SK-N-SH treated with all-trans-retinoic acid at 6 μM for 48 hours (cell line): ENCODE measurements at regions not wholly inside any gene's neighbourhood (a gene's known extent, or its start where the extent isn't known, plus 50 kb on each side); places are given as distances from the start of the nearest gene placed in this dataset.

ENCODE experiments used
- ATAC-seq: fragments of 200-7000 bp; cut with Tn5 transposase; 3 replicates; pipeline ENCODE4 v1.9.1; 2020; ENCODE audit warnings: mild to moderate bottlenecking, moderate library complexity
- ARNTL ChIP-seq: fragments of 450-650 bp; formaldehyde crosslinking; IDR thresholded peaks from 2 replicates; pipeline ENCODE4 v1.5.0; 2020; ENCODE audit warnings: low read depth, mild to moderate bottlenecking, moderate library complexity, borderline replicate concordance
- BACH2 ChIP-seq: fragments of 250-450 bp; sonication (Bioruptor Pico); IDR thresholded peaks from 2 replicates; pipeline ENCODE4 v1.9.0; 2021; ENCODE audit warnings: mild to moderate bottlenecking, borderline replicate concordance
- CSDC2 ChIP-seq: fragments of 250-450 bp; sonication (Bioruptor Pico); IDR thresholded peaks from 2 replicates; pipeline ENCODE4 v1.5.0; 2020; ENCODE audit warnings: mild to moderate bottlenecking, moderate library complexity
- ESRRG ChIP-seq: fragments of 250-450 bp; sonication (Bioruptor Pico); IDR thresholded peaks from 2 replicates; pipeline ENCODE4 v1.6.1; 2021; ENCODE audit warnings: mild to moderate bottlenecking
- GLIS3 ChIP-seq: fragments of 250-450 bp; sonication (Bioruptor Pico); IDR thresholded peaks from 2 replicates; pipeline ENCODE4 v1.5.0; 2020; ENCODE audit warnings: mild to moderate bottlenecking, moderate library complexity
- ISL1 ChIP-seq: fragments of 250-450 bp; sonication (Bioruptor Pico); IDR thresholded peaks from 2 replicates; pipeline ENCODE4 v2.1.2; 2022; ENCODE audit warnings: mild to moderate bottlenecking, moderate library complexity
- OSR1 ChIP-seq: fragments of 250-450 bp; sonication (Bioruptor Pico); IDR thresholded peaks from 2 replicates; pipeline ENCODE4 v1.8.0; 2022; ENCODE audit warnings: moderate library complexity, mild to moderate bottlenecking, inconsistent platforms
- PPARA ChIP-seq: fragments of 250-450 bp; sonication (Bioruptor Pico); IDR thresholded peaks from 2 replicates; pipeline ENCODE4 v1.5.0; 2020; ENCODE audit warnings: mild to moderate bottlenecking, borderline replicate concordance
- RARB ChIP-seq: fragments of 250-450 bp; sonication (Bioruptor Pico); IDR thresholded peaks from 2 replicates; pipeline ENCODE4 v1.8.0; 2021; ENCODE audit warnings: mild to moderate bottlenecking, moderate library complexity
- SNAI2 ChIP-seq: fragments of 250-450 bp; sonication (Bioruptor Pico); IDR thresholded peaks from 2 replicates; pipeline ENCODE4 v1.5.0; 2020; ENCODE audit warnings: mild to moderate bottlenecking, moderate library complexity
- TCF4 ChIP-seq: fragments of 250-450 bp; sonication (Bioruptor Pico); IDR thresholded peaks from 2 replicates; pipeline ENCODE4 v1.8.0; 2021; ENCODE audit warnings: mild to moderate bottlenecking, moderate library complexity, borderline replicate concordance
- TOX ChIP-seq: fragments of 250-450 bp; sonication (Bioruptor Pico); IDR thresholded peaks from 2 replicates; pipeline ENCODE4 v1.8.0; 2021; ENCODE audit warnings: mild to moderate bottlenecking, moderate library complexity, borderline replicate concordance
- ZC3H10 ChIP-seq: fragments of 250-450 bp; sonication (Bioruptor Pico); IDR thresholded peaks from 2 replicates; pipeline ENCODE4 v1.5.1; 2021; ENCODE audit warnings: mild to moderate bottlenecking, moderate library complexity
- ZFP3 ChIP-seq: fragments of 250-450 bp; sonication (Bioruptor Pico); IDR thresholded peaks from 2 replicates; pipeline ENCODE4 v1.5.0; 2020; ENCODE audit warnings: mild to moderate bottlenecking, moderate library complexity
- ZFP30 ChIP-seq: fragments of 450-650 bp; formaldehyde crosslinking; IDR thresholded peaks from 2 replicates; pipeline ENCODE4 v1.5.0; 2022; ENCODE audit warnings: mild to moderate bottlenecking, moderate library complexity
- ZNF565 ChIP-seq: fragments of 450-650 bp; formaldehyde crosslinking; conservative IDR thresholded peaks from 2 replicates; pipeline ENCODE4 v1.5.0; 2020; ENCODE audit warnings: low read depth, mild to moderate bottlenecking, moderate library complexity
- ZNF70 ChIP-seq: fragments of 450-650 bp; formaldehyde crosslinking; IDR thresholded peaks from 2 replicates; pipeline ENCODE4 v1.5.0; 2020; ENCODE audit warnings: mild to moderate bottlenecking, moderate library complexity
- ZNF8 ChIP-seq: fragments of 450-650 bp; formaldehyde crosslinking; IDR thresholded peaks from 2 replicates; pipeline ENCODE4 v1.5.0; 2020; ENCODE audit warnings: mild to moderate bottlenecking, moderate library complexity
- TF ChIP-seq, protein P1 (sequence below): fragments of 250-450 bp; sonication (Bioruptor Pico); IDR thresholded peaks from 2 replicates; pipeline ENCODE4 v1.5.1; 2020; ENCODE audit warnings: low read depth, mild to moderate bottlenecking, moderate library complexity
- TF ChIP-seq, protein P2 (sequence below): fragments of 250-450 bp; sonication (Bioruptor Pico); IDR thresholded peaks from 2 replicates; pipeline ENCODE4 v1.5.0; 2020; ENCODE audit warnings: mild to moderate bottlenecking, moderate library complexity
- TF ChIP-seq, protein P3 (sequence below): fragments of 250-450 bp; sonication (Bioruptor Pico); IDR thresholded peaks from 2 replicates; pipeline ENCODE4 v1.5.1; 2021; ENCODE audit warnings: mild to moderate bottlenecking, moderate library complexity
- TF ChIP-seq, protein P4 (sequence below): fragments of 250-450 bp; sonication (Bioruptor Pico); IDR thresholded peaks from 2 replicates; pipeline ENCODE4 v1.8.0; 2020; ENCODE audit warnings: mild to moderate bottlenecking, moderate library complexity, borderline replicate concordance

DNA sequence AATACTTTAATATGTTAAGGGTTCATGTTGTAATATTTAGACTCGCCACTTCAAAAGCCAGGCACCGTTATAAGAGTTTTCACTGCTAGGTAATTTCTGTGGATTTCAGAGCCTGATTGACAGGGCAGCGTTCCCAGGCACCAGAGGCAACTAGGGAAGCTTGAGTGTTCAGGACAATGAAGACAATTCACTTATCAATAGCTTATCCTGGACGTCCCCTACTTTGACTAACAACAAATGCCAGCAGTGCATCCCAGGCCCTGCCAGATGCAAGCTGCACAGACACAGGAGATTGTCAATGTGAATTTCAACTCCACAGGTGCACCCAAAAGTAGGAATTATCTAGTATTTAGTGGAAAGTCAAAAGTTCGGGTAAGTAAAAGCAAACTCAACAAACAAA is 179.3 kb upstream of the GYPC start:
- ATAC-seq = no peak
- TF ChIP-seq ISL1 (no peak), ZFP3 (CRISPR knock-in tag) (no peak), ZNF8 (CRISPR knock-in tag) (no peak), CSDC2 (no peak), ZNF70 (CRISPR knock-in tag) (no peak), GLIS3 (CRISPR knock-in tag) (no peak), TOX (CRISPR knock-in tag) (no peak), BACH2 (no peak), TCF4 (CRISPR knock-in tag) (no peak), RARB (no peak), ESRRG (CRISPR knock-in tag) (no peak), ZFP30 (no peak), ZNF565 (CRISPR knock-in tag) (no peak), PPARA (no peak), SNAI2 (CRISPR knock-in tag) (no peak)
- TF ChIP-seq, protein P1, sequence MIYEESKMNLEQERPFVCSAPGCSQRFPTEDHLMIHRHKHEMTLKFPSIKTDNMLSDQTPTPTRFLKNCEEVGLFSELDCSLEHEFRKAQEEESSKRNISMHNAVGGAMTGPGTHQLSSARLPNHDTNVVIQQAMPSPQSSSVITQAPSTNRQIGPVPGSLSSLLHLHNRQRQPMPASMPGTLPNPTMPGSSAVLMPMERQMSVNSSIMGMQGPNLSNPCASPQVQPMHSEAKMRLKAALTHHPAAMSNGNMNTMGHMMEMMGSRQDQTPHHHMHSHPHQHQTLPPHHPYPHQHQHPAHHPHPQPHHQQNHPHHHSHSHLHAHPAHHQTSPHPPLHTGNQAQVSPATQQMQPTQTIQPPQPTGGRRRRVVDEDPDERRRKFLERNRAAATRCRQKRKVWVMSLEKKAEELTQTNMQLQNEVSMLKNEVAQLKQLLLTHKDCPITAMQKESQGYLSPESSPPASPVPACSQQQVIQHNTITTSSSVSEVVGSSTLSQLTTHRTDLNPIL (CRISPR knock-in tag) = no peak
- TF ChIP-seq, protein P2, sequence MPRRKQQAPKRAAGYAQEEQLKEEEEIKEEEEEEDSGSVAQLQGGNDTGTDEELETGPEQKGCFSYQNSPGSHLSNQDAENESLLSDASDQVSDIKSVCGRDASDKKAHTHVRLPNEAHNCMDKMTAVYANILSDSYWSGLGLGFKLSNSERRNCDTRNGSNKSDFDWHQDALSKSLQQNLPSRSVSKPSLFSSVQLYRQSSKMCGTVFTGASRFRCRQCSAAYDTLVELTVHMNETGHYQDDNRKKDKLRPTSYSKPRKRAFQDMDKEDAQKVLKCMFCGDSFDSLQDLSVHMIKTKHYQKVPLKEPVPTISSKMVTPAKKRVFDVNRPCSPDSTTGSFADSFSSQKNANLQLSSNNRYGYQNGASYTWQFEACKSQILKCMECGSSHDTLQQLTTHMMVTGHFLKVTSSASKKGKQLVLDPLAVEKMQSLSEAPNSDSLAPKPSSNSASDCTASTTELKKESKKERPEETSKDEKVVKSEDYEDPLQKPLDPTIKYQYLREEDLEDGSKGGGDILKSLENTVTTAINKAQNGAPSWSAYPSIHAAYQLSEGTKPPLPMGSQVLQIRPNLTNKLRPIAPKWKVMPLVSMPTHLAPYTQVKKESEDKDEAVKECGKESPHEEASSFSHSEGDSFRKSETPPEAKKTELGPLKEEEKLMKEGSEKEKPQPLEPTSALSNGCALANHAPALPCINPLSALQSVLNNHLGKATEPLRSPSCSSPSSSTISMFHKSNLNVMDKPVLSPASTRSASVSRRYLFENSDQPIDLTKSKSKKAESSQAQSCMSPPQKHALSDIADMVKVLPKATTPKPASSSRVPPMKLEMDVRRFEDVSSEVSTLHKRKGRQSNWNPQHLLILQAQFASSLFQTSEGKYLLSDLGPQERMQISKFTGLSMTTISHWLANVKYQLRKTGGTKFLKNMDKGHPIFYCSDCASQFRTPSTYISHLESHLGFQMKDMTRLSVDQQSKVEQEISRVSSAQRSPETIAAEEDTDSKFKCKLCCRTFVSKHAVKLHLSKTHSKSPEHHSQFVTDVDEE (CRISPR knock-in tag) = no peak
- TF ChIP-seq, protein P3, sequence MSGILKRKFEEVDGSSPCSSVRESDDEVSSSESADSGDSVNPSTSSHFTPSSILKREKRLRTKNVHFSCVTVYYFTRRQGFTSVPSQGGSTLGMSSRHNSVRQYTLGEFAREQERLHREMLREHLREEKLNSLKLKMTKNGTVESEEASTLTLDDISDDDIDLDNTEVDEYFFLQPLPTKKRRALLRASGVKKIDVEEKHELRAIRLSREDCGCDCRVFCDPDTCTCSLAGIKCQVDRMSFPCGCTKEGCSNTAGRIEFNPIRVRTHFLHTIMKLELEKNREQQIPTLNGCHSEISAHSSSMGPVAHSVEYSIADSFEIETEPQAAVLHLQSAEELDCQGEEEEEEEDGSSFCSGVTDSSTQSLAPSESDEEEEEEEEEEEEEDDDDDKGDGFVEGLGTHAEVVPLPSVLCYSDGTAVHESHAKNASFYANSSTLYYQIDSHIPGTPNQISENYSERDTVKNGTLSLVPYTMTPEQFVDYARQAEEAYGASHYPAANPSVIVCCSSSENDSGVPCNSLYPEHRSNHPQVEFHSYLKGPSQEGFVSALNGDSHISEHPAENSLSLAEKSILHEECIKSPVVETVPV (CRISPR knock-in tag) = no peak

DNA sequence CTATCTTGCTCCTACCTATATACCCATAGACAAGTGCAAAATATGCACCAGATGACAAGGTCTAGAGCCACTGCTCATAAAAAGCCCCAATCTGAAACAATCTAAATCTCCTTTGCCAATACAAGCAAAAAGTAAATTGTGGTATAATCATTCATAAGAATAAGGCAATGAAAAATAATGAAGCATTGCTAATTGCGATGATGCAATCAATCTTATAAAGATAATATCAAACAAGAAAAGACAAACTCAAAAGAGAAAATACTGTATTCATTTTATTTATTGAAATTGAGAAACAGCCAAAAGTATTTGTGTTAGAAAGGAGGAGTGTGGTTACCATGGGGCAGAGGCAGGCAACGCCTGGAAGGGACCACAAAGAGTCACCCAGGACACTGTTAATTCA is 175.9 kb upstream of the GYPC start:
- TF ChIP-seq TOX (CRISPR knock-in tag) (no peak), ARNTL (no peak), OSR1 (CRISPR knock-in tag) (no peak), ZC3H10 (CRISPR knock-in tag) (no peak), CSDC2 (no peak), BACH2 (no peak), TCF4 (CRISPR knock-in tag) (no peak)
- TF ChIP-seq, protein P3 (CRISPR knock-in tag) = no peak
- TF ChIP-seq, protein P4, sequence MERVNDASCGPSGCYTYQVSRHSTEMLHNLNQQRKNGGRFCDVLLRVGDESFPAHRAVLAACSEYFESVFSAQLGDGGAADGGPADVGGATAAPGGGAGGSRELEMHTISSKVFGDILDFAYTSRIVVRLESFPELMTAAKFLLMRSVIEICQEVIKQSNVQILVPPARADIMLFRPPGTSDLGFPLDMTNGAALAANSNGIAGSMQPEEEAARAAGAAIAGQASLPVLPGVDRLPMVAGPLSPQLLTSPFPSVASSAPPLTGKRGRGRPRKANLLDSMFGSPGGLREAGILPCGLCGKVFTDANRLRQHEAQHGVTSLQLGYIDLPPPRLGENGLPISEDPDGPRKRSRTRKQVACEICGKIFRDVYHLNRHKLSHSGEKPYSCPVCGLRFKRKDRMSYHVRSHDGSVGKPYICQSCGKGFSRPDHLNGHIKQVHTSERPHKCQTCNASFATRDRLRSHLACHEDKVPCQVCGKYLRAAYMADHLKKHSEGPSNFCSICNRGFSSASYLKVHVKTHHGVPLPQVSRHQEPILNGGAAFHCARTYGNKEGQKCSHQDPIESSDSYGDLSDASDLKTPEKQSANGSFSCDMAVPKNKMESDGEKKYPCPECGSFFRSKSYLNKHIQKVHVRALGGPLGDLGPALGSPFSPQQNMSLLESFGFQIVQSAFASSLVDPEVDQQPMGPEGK (CRISPR knock-in tag) = no peak
- TF ChIP-seq, protein P1 (CRISPR knock-in tag) = no peak
- no peak for ATAC-seq
